ENCODE measurements at regions not wholly inside any gene's neighbourhood (a gene's known extent, or its start where the extent isn't known, plus 50 kb on each side); places are given as distances from the start of the nearest gene placed in this dataset.
"Not testable (repeated sequence)": the region's sequence is repeated elsewhere in the genome, so short reads cannot be mapped to it uniquely, and the experiment has no call there.

- intact Hi-C loops (cut with DNase I) = no loop called here
- no peak for DNase-seq
Measured at GRCh38 chr7:92987538-92987937, 130.2 kb downstream of the SAMD9 start.

GRCh38 chr7:92987095-92987494 lies 130.7 kb downstream of the SAMD9 start:
- intact Hi-C loops (cut with DNase I) = no loop called here
- no peak for DNase-seq

- intact Hi-C loops (cut with DNase I) = no loop called here
Measured at GRCh38 chr7:92982928-92983327, 134.9 kb downstream of the SAMD9 start.

GRCh38 chr7:92976931-92977330 lies 140.6 kb upstream of the CDK6 start:
- DNase-seq = no peak
- intact Hi-C loops (cut with DNase I) = no loop called here

More at GRCh38 chr7:92982928-92983327, 134.9 kb downstream of the SAMD9 start:
- DNase-seq = no peak

- DNase-seq = no peak
Measured at GRCh38 chr7:92973974-92974373, 137.6 kb upstream of the CDK6 start.

GRCh38 chr7:92973293-92973731 lies 136.9 kb upstream of the CDK6 start:
- intact Hi-C loops (cut with DNase I) = no loop called here
- no peak for DNase-seq

More at GRCh38 chr7:92973974-92974373, 137.6 kb upstream of the CDK6 start:
- intact Hi-C loops (cut with DNase I) = no loop called here

GRCh38 chr7:92972441-92972840 lies 136.1 kb upstream of the CDK6 start:
- intact Hi-C loops (cut with DNase I) = no loop called here
- DNase-seq = no peak

- intact Hi-C loops (cut with DNase I) = no loop called here
- no peak for DNase-seq
Measured at GRCh38 chr7:92969061-92969460, 132.7 kb upstream of the CDK6 start.

GRCh38 chr7:92968502-92968901 lies 132.1 kb upstream of the CDK6 start:
- intact Hi-C loops (cut with DNase I) = no loop called here

GRCh38 chr7:92967238-92967637 lies 130.9 kb upstream of the CDK6 start:
- DNase-seq = no peak
- intact Hi-C loops (cut with DNase I) = no loop called here

More at GRCh38 chr7:92968502-92968901, 132.1 kb upstream of the CDK6 start:
- no peak for DNase-seq

- intact Hi-C loops (cut with DNase I) = no loop called here
- DNase-seq = no peak
Measured at GRCh38 chr7:92964141-92964540, 127.8 kb upstream of the CDK6 start.

GRCh38 chr7:92963566-92963965 lies 127.2 kb upstream of the CDK6 start:
- intact Hi-C loops (cut with DNase I) = no loop called here
- no peak for DNase-seq

GRCh38 chr7:92961961-92962360 lies 125.6 kb upstream of the CDK6 start:
- no peak for DNase-seq
- intact Hi-C loops (cut with DNase I) = no loop called here

GRCh38 chr7:92956575-92956974 lies 120.2 kb upstream of the CDK6 start:
- DNase-seq = no peak

GRCh38 chr7:92955081-92955480 lies 118.7 kb upstream of the CDK6 start:
- DNase-seq = no peak
- intact Hi-C loops (cut with DNase I) = no loop called here

More at GRCh38 chr7:92956575-92956974, 120.2 kb upstream of the CDK6 start:
- intact Hi-C loops (cut with DNase I) = no loop called here

- no peak for DNase-seq
- intact Hi-C loops (cut with DNase I) = no loop called here
Measured at GRCh38 chr7:92953657-92954056, 117.3 kb upstream of the CDK6 start.

- intact Hi-C loops (cut with DNase I) = no loop called here
- no peak for DNase-seq
Measured at GRCh38 chr7:92949748-92950147, 113.4 kb upstream of the CDK6 start.

GRCh38 chr7:92945840-92946239 lies 109.5 kb upstream of the CDK6 start:
- intact Hi-C loops (cut with DNase I) = no loop called here
- no peak for DNase-seq

GRCh38 chr7:92944633-92945032 lies 108.3 kb upstream of the CDK6 start:
- intact Hi-C loops (cut with DNase I) = no loop called here
- no peak for DNase-seq

- intact Hi-C loops (cut with DNase I); DNase-seq: not testable (repeated sequence)
Measured at GRCh38 chr7:92942706-92943105, 106.3 kb upstream of the CDK6 start.

GRCh38 chr7:92939666-92940360 lies 103.4 kb upstream of the CDK6 start:
- intact Hi-C loops (cut with DNase I) = no loop called here
- no peak for DNase-seq

Data from head of caudate nucleus (tissue), 42 donors.